CD8-positive, alpha-beta memory T cell (primary cell): ENCODE measurements at regions not wholly inside any gene's neighbourhood (a gene's known extent, or its start where the extent isn't known, plus 50 kb on each side); places are given as distances from the start of the nearest gene placed in this dataset.

Source experiments
- CTCF ChIA-PET: fragments of 350-600 bp; sonication (Branson Sonifier 250); formaldehyde crosslinking; loops from one replicate; lab custom pipeline; 2021; ENCODE audit warnings: antibody characterized with exemption; lab: Charles Lee
- POLR2A ChIA-PET: fragments of 350-600 bp; sonication (Branson Sonifier 250); formaldehyde crosslinking; loops from one replicate; lab custom pipeline; 2021; ENCODE audit warnings: antibody characterized with exemption; lab: Charles Lee
- DNase-seq, 5 donors: peaks; one replicate each; pipeline versions ENCODE4 v3.0.0 to v3.0.0-alpha.2; 2020 to 2022; ENCODE audit warnings: mixed read lengths in 1 of 5
- H3K27ac ChIP-seq: one replicate; pipeline ENCODE4 v1.7.0; 2013; ENCODE audit warnings: low read depth, mild to moderate bottlenecking, low read length, moderate library complexity
- H3K27me3 ChIP-seq: 2 replicates; pipeline ENCODE4 v1.7.0; 2013; ENCODE audit warnings: low read length, mild to moderate bottlenecking; ENCODE audit not compliant: insufficient read depth, poor library complexity, severe bottlenecking
- H3K36me3 ChIP-seq: 2 replicates; pipeline ENCODE4 v1.7.0; 2013; ENCODE audit warnings: mild to moderate bottlenecking, low read length, moderate library complexity; ENCODE audit not compliant: insufficient read depth
- H3K4me1 ChIP-seq: 2 replicates; pipeline ENCODE4 v1.7.0; 2013; ENCODE audit warnings: mild to moderate bottlenecking, low read length, moderate library complexity; ENCODE audit not compliant: insufficient read depth
- H3K4me3 ChIP-seq: 2 replicates; pipeline ENCODE4 v1.7.0; 2013; ENCODE audit warnings: mild to moderate bottlenecking, low read length
- H3K9me3 ChIP-seq: 2 replicates; pipeline ENCODE4 v1.7.0; 2013; ENCODE audit warnings: mild to moderate bottlenecking, low read length
- H3K27ac Mint-ChIP-seq, 8 donors: one replicate each; pipeline ENCODE4 v1.8.0; 2020 to 2021; ENCODE audit warnings: mixed read lengths in 8 of 8, mild to moderate bottlenecking in 6 of 8, inconsistent platforms in 3 of 8, moderate library complexity in 3 of 8
- H3K27me3 Mint-ChIP-seq, 2 donors: one replicate each; pipeline ENCODE4 v1.8.0; 2020 to 2021; ENCODE audit warnings: mixed read lengths in 2 of 2, mild to moderate bottlenecking in 1 of 2, moderate library complexity in 1 of 2
- H3K36me3 Mint-ChIP-seq, 3 donors: one replicate each; pipeline ENCODE4 v1.8.0; 2020 to 2021; ENCODE audit warnings: mixed read lengths in 3 of 3, inconsistent platforms in 1 of 3, mild to moderate bottlenecking in 1 of 3
- H3K4me1 Mint-ChIP-seq, 3 donors: one replicate each; pipeline ENCODE4 v1.8.0; 2020 to 2021; ENCODE audit warnings: mixed read lengths in 3 of 3, inconsistent platforms in 1 of 3, mild to moderate bottlenecking in 1 of 3
- H3K4me3 Mint-ChIP-seq, 7 donors: one replicate each; pipeline ENCODE4 v1.8.0; 2020 to 2021; ENCODE audit warnings: mixed read lengths in 7 of 7, mild to moderate bottlenecking in 6 of 7, moderate library complexity in 4 of 7, inconsistent platforms in 2 of 7
- H3K9me3 Mint-ChIP-seq, 5 donors: one replicate each; pipeline ENCODE4 v1.8.0; 2020 to 2022; ENCODE audit warnings: mixed read lengths in 5 of 5, mild to moderate bottlenecking in 3 of 5, moderate library complexity in 2 of 5, inconsistent platforms in 1 of 5

DNA sequence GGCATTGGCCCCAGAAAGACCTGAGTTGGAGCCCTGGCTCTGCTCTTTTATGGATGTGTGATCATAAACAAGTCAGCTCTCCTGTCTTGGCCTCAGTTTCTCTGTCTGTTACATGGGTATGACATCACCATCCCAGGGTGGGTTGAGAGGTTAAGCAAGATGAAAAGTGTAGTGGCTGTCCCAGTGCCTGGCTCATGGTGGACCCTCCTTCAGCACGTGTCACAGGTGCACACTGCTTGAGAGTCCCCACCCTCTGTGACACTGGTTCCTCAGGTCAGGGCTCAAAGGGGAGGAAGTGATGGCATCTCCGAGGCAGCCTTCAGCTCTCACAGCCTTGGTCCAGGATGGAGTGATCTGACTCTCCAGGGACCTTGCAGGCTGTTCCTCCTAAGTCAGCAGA is 218.4 kb downstream of the HAPSTR1 start:
- Mint-ChIP-seq H3K9me3 (peaks cover 0 to 11% (median 3%) of the 10 kb centered on the region in 5 donors), H3K4me1 (no peaks in the 10 kb centered on the region), H3K36me3 (no peaks in the 10 kb centered on the region), H3K27ac (no peak overlapping the region), H3K4me3 (no peak overlapping the region), H3K27me3 (peaks cover 1 to 3% of the 10 kb centered on the region in 2 donors)
- POLR2A ChIA-PET = no interaction called here
- H3K4me3 ChIP-seq = no peak overlapping the region
- DNase-seq = no peak
- no peaks in the 10 kb centered on the region for H3K9me3 ChIP-seq
- H3K36me3 ChIP-seq = no peaks in the 10 kb centered on the region
- H3K27ac ChIP-seq = no peak overlapping the region
- H3K27me3 ChIP-seq = no peaks in the 10 kb centered on the region
- CTCF ChIA-PET = no interaction called here
- no peaks in the 10 kb centered on the region for H3K4me1 ChIP-seq

DNA sequence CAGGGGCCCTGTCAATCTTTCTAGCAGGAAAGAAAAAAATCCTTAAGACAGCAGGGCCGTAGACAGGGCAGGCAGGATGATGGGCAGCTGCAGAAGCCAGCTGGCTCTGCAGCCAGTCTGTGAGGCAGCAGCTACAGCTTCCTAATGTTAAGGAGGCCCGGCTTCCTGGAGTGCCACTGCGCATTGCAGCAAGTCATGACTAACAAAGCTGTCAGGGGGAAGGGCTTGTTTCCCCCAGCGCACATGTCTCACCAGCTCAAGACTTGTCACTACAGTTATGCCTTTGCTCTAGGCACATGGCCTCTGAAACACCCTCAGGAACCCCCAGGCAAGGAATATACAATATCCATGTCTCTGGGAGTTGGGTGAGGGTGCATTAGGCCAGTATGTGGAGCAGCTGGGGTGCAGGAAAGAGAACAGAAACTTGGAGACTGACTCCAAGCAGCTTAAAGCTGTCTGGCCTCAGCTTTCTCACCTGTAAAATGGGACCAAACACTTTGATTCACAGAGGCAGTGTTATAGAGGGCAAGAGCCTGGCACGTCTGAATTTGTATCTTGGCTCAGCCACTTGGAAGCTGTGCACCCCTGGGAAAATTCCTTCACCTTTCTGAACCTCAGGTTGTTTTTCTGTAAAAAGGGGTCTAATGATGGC is 220.0 kb downstream of the HAPSTR1 start:
- no peaks in the 10 kb centered on the region for H3K4me1 ChIP-seq
- H3K27me3 ChIP-seq = no peaks in the 10 kb centered on the region
- no peaks in the 10 kb centered on the region for H3K9me3 ChIP-seq
- CTCF ChIA-PET = no interaction called here
- POLR2A ChIA-PET = no interaction called here
- H3K27me3 Mint-ChIP-seq = peaks cover 1 to 3% of the 10 kb centered on the region in 2 donors
- H3K9me3 Mint-ChIP-seq = peaks cover 3 to 17% (median 5%) of the 10 kb centered on the region in 5 donors
- no peak for DNase-seq
- H3K36me3 ChIP-seq = no peaks in the 10 kb centered on the region
- no peak overlapping the region for H3K4me3 Mint-ChIP-seq
- H3K4me1 Mint-ChIP-seq = no peaks in the 10 kb centered on the region
- H3K27ac Mint-ChIP-seq = no peak overlapping the region
- no peak overlapping the region for H3K4me3 ChIP-seq
- H3K27ac ChIP-seq = no peak overlapping the region
- H3K36me3 Mint-ChIP-seq = no peaks in the 10 kb centered on the region

DNA sequence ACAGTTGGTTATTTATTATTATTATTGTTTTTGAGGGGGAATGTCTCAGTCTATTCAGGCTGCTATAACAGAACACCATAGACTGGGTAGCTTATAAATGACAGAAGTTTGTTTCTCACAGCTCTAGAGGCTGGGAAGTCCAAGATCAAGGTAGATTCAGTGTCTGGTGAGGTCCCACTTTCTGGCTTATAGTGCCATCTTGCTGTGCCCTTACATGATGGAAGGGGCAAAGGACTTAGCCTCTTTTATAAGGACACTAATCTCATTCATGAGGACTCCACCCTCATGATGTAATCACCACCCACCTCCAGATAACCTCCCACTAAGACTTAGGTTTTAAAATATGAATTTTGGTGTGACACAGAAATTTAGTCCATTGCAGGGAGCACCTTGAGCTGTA is 224.6 kb downstream of the HAPSTR1 start:
- H3K4me3 Mint-ChIP-seq = no peak overlapping the region
- peaks cover 0 to 4% of the 10 kb centered on the region in 2 donors for H3K27me3 Mint-ChIP-seq
- no peak overlapping the region for H3K27ac Mint-ChIP-seq
- POLR2A ChIA-PET = no interaction called here
- peaks cover 8 to 23% (median 10%) of the 10 kb centered on the region in 5 donors for H3K9me3 Mint-ChIP-seq
- Histone ChIP-seq H3K27me3 (no peaks in the 10 kb centered on the region), H3K27ac (no peak overlapping the region), H3K36me3 (no peaks in the 10 kb centered on the region), H3K4me3 (no peak overlapping the region), H3K9me3 (no peaks in the 10 kb centered on the region), H3K4me1 (no peaks in the 10 kb centered on the region)
- no peaks in the 10 kb centered on the region for H3K4me1 Mint-ChIP-seq
- H3K36me3 Mint-ChIP-seq = no peaks in the 10 kb centered on the region
- CTCF ChIA-PET = no interaction called here
- DNase-seq = no peak

DNA sequence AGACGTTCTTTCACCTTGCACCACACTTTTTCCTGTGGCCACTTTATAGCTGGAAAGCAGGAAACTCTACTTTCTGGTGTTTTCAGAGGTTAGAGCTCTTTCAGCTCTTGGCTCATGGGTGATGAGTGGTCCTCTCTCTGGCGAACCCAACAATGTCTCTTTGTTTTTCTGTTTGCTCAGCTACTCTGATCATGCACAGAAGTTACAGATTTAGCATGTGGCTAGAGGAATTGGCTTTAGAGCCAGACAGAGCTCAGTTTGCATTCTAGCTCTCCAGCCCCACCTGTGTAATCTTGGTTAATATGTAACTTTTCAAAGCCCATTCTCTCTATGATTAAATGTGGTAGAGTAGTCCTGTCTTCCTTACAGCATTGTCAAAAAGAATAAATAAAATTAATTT is 225.2 kb downstream of the HAPSTR1 start:
- no peaks in the 10 kb centered on the region for H3K4me1 ChIP-seq
- no peaks in the 10 kb centered on the region for H3K9me3 ChIP-seq
- no peak overlapping the region for H3K27ac ChIP-seq
- no peak overlapping the region for H3K4me3 ChIP-seq
- no peak for DNase-seq
- no peaks in the 10 kb centered on the region for H3K4me1 Mint-ChIP-seq
- peaks cover 0 to 4% of the 10 kb centered on the region in 2 donors for H3K27me3 Mint-ChIP-seq
- no peaks in the 10 kb centered on the region for H3K36me3 Mint-ChIP-seq
- H3K36me3 ChIP-seq = no peaks in the 10 kb centered on the region
- H3K9me3 Mint-ChIP-seq = peaks cover 9 to 24% (median 10%) of the 10 kb centered on the region in 5 donors
- no peak overlapping the region for H3K4me3 Mint-ChIP-seq
- no peak overlapping the region for H3K27ac Mint-ChIP-seq
- ChIA-PET CTCF (no interaction called here), POLR2A (no interaction called here)
- H3K27me3 ChIP-seq = no peaks in the 10 kb centered on the region

- Mint-ChIP-seq H3K9me3 (peaks cover 7 to 24% (median 10%) of the 10 kb centered on the region in 5 donors), H3K27me3 (peaks cover 0 to 10% of the 10 kb centered on the region in 2 donors), H3K36me3 (no peaks in the 10 kb centered on the region), H3K4me3 (no peak overlapping the region), H3K27ac (no peak overlapping the region), H3K4me1 (no peaks in the 10 kb centered on the region)
- Histone ChIP-seq H3K27me3 (no peaks in the 10 kb centered on the region), H3K4me1 (no peaks in the 10 kb centered on the region), H3K9me3 (no peaks in the 10 kb centered on the region), H3K4me3 (no peak overlapping the region), H3K36me3 (no peaks in the 10 kb centered on the region), H3K27ac (no peak overlapping the region)
- ChIA-PET CTCF (no interaction called here), POLR2A (no interaction called here)
- DNase-seq = no peak
Measured at GRCh38 chr16:9318764-9319163, 227.3 kb downstream of the HAPSTR1 start.

DNA sequence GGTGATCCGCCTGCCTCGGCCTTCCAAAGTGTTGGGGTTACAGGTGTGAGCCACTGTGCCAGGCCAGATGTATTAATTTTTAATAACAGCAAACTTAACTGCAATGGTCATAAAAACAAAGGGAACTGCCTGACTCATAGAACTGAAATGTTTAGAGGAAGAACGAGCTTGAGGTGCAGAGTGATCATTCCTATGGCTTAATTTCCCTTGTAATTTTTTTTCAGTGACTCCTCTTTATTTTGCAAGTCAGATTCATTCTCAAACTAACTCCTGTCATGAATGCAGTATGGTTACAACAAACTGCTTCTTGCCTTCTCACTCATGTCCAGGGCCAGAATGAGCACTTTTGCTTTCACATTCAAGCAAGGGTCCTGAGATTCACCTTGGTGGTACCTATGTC is 231.3 kb downstream of the HAPSTR1 start:
- no peaks in the 10 kb centered on the region for H3K4me1 Mint-ChIP-seq
- Histone ChIP-seq H3K27me3 (no peaks in the 10 kb centered on the region), H3K36me3 (no peaks in the 10 kb centered on the region), H3K4me3 (no peak overlapping the region), H3K4me1 (no peaks in the 10 kb centered on the region), H3K9me3 (no peaks in the 10 kb centered on the region), H3K27ac (no peak overlapping the region)
- H3K4me3 Mint-ChIP-seq = no peak overlapping the region
- no peak overlapping the region for H3K27ac Mint-ChIP-seq
- H3K36me3 Mint-ChIP-seq = no peaks in the 10 kb centered on the region
- DNase-seq = no peak
- POLR2A ChIA-PET = no interaction called here
- CTCF ChIA-PET = no interaction called here
- peaks cover 5 to 16% (median 8%) of the 10 kb centered on the region in 5 donors for H3K9me3 Mint-ChIP-seq
- peaks cover 0 to 13% of the 10 kb centered on the region in 2 donors for H3K27me3 Mint-ChIP-seq

DNA sequence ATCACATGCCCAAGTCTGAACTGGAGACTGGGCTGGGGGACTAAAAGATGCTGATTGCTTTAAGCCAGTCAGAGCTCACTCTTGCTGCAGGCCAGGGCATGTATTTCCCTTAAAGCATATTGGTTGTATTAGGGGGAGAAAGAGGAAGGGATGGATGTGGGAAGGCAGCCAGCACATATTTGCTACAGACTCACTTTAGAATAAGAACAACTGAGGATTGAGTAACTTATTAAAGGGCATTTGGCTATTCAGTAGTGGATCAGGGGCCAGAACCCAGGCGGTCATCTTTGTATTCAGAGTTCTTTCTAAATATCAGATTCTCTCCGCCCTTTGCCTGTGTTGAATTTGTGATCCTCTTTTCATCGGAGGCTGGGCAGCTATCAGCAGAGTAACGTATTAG is 231.7 kb downstream of the HAPSTR1 start:
- H3K27me3 ChIP-seq = no peaks in the 10 kb centered on the region
- no peaks in the 10 kb centered on the region for H3K4me1 Mint-ChIP-seq
- no peaks in the 10 kb centered on the region for H3K9me3 ChIP-seq
- DNase-seq = no peak
- H3K9me3 Mint-ChIP-seq = peaks cover 5 to 16% (median 8%) of the 10 kb centered on the region in 5 donors
- ChIA-PET POLR2A (no interaction called here), CTCF (no interaction called here)
- no peaks in the 10 kb centered on the region for H3K4me1 ChIP-seq
- no peaks in the 10 kb centered on the region for H3K36me3 ChIP-seq
- H3K4me3 Mint-ChIP-seq = no peak overlapping the region
- peaks cover 0 to 13% of the 10 kb centered on the region in 2 donors for H3K27me3 Mint-ChIP-seq
- H3K36me3 Mint-ChIP-seq = no peaks in the 10 kb centered on the region
- no peak overlapping the region for H3K27ac ChIP-seq
- H3K4me3 ChIP-seq = no peak overlapping the region
- no peak overlapping the region for H3K27ac Mint-ChIP-seq

GRCh38 chr16:9327253-9327652 is 235.8 kb downstream of the HAPSTR1 start:
- ChIA-PET POLR2A (no interaction called here), CTCF (no interaction called here)
- Mint-ChIP-seq H3K27me3 (peaks cover 0 to 11% of the 10 kb centered on the region in 2 donors), H3K27ac (no peak overlapping the region), H3K36me3 (no peaks in the 10 kb centered on the region), H3K4me3 (no peak overlapping the region), H3K4me1 (no peaks in the 10 kb centered on the region), H3K9me3 (peaks cover 0 to 9% (median 2%) of the 10 kb centered on the region in 5 donors)
- no peaks in the 10 kb centered on the region for H3K4me1 ChIP-seq
- no peaks in the 10 kb centered on the region for H3K36me3 ChIP-seq
- no peak overlapping the region for H3K4me3 ChIP-seq
- H3K9me3 ChIP-seq = no peaks in the 10 kb centered on the region
- H3K27ac ChIP-seq = no peak overlapping the region
- no peaks in the 10 kb centered on the region for H3K27me3 ChIP-seq
- DNase-seq = no peak
